Body of pancreas (tissue), 4 donors: ENCODE measurements at regions not wholly inside any gene's neighbourhood (a gene's known extent, or its start where the extent isn't known, plus 50 kb on each side); places are given as distances from the start of the nearest gene placed in this dataset.

Experiments used
- CTCF ChIP-seq, 7 experiments: fragments of 450-650 bp in 4 of 7; fragments of 200-600 bp in 3 of 7; sonication (generic) in 3 of 7; IDR thresholded peaks; one replicate each; pipeline ENCODE4 v1.5.1; 2016 to 2019; ENCODE audit warnings: antibody characterized with exemption in 7 of 7
- POLR2A ChIP-seq, 3 donors: fragments of 450-650 bp; IDR thresholded peaks; one replicate each; pipeline ENCODE4 v1.6.1; 2016; ENCODE audit warnings: antibody characterized with exemption in 3 of 3, mild to moderate bottlenecking in 2 of 3

DNA sequence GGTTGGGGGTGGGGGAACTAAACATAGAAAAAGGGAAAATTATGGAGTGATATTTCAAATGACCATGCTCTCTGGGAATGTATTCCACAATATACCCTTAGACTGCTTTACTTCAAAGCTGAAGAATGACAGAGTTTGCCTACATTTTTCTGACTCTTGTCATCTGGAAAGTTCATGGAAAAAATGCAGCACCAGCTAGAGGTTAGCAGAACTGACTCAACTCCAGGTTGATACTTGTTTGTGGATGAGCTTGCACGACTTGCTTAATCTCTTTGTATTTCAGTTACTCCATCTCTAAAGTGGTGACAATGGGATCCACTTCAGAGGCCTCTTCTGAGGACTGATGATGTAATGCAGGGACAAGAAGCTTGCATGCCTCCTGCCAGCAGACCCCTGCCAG is 824.0 kb upstream of the ID2 start:
- no peak for TF ChIP-seq CTCF (IDR thresholded peaks at IDR 0.05)
- TF ChIP-seq POLR2A (IDR thresholded peaks at IDR 0.05) = no peak
